GM19455 (cell line): ENCODE measurements at regions not wholly inside any gene's neighbourhood (a gene's known extent, or its start where the extent isn't known, plus 50 kb on each side); places are given as distances from the start of the nearest gene placed in this dataset.

Experiments used
- ATAC-seq: cut with Tn5 transposase; IDR thresholded peaks from one replicate; pipeline ENCODE4 v1.9.1; 2021; ENCODE audit not compliant: unreplicated experiment

GRCh38 chr14:38777401-38777800, 325.6 kb downstream of the SEC23A start:
- no peak for ATAC-seq

DNA sequence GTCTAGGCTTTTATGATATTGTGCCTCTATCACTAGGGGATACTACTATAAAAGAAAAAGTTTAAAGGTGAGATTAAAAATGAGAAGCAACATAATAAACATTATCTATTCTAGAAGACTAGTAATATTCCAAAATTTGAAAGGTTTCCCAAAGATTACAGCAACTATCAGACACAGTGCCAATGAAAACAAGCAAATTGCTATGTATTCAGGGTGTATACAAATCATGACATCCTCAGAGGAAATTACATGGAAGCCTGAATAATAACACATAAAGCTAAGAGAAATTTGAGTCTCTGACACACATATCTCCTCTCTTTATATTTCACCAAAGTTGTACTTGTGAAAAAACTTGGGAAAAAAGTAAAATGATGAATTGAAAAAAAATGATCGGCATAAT, 327.0 kb downstream of the SEC23A start:
- no peak for ATAC-seq

DNA sequence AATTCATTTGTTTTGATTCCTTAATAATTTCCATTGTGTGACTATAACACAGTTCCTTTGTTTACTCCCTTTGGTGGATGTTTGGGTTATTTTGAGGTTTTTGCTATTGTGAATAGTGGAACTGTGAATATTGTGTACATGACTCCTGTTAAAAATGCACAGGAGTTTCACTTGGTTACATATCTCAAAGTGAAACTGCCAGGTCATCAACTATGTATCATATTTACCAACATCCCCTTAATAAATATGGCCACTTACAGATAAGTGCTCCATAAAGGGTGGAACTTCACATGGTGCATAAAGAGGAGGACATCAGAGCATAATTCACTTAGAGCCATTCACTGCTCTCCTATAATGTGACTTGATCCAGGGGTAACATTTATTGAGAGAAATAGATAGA, 328.9 kb downstream of the SEC23A start:
- no peak for ATAC-seq

DNA sequence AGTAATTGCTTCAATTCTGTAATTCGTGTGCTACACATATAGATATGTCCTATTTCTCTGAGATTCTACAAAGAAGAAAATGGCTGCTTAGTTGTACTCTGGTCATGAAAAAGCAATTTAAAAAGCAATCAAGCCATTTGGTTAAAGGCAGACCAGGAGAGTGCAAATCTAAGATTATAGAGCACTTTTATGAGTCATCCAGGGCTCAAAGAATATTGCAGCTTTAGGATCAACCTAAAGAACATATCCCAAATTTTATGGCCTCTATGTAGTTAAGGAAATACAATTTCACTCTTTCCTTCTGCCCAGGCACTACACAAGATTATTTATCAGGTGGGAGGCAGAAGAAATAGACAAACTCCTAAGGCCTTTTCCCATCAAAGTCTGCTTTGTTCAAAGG, 332.8 kb downstream of the SEC23A start:
- no peak for ATAC-seq

DNA sequence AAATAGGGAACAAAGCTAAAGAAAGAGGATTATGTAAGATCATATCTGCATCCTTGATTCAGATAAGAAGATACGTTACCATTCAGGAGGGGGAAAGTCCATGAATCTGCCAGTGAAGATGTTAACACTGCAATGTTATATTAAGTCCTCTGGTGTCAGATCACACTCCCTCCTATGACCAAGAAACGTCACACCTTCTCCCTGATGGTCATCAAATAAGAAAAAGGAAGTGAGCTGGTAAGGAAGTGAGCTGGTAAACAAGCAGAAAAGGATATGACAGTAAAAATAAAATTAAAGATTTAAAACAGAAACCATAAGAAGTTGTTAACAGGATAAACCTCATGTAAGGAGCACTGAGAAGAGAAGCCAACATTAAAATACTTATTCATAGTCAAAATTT, 340.2 kb downstream of the SEC23A start:
- no peak for ATAC-seq

- ATAC-seq, result no peak
Observed at GRCh38 chr14:38762426-38762825, 340.6 kb downstream of the SEC23A start.

DNA sequence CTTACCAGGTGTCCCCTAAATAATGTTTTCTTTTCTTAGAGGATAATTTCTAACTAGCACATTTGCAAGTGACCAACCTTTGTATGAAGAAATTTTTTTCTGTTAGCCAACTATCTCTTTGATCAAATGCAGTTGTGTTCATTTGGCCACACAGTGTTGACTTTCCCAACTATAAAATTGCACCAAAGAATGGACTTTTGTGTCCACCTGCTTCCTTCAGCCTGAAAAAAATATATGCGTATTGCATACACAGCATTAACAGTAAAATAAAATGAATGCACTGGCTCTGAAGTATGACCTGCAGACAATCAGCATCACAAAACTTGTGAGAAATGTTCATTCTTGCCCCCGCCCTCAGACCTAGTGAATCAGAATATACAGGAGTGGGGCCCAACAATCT, 342.0 kb downstream of the SEC23A start:
- ATAC-seq, result no peak

DNA sequence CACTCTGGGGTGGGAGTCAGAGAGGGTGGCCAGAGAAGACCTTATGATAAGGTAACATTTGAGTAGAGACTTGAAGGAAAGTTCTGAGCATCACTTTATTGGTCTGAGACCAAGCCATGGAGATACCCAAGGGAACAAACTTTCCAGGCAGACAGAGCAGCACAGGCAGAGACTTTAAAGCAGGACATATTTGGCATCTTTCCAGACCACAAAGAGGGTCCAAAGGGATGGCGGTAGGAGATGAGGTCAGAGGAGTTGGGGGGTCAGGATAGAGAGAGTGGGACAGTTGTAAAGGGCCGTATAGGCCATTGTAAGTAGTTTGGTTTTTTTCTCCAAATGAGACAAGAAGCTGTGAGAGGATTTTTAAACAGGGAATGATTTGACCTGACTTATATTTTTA, 344.4 kb downstream of the SEC23A start:
- ATAC-seq, result no peak

DNA sequence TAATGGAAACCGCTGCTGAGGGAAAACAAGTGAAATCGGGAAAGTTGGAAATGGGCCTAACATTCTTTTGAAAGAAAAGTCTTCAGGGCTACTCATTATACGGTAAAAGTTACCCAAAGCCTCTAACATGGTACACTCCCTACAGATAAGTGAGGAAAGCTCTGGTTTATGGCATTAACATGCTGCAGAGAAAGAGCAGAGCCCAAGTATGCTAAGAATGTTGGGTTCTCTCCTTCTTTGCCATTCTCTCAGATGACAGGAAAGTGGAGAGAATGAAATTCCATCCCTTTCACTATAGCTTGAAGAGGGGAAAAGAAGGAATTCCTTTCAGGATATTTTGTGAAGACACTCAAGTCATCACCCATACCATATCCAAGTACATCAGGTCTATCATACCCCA, 348.0 kb downstream of the SEC23A start:
- no peak for ATAC-seq

GRCh38 chr14:38752750-38753149, 350.3 kb downstream of the SEC23A start:
- no peak for ATAC-seq

GRCh38 chr14:38752341-38752740, 350.7 kb downstream of the SEC23A start:
- no peak for ATAC-seq

DNA sequence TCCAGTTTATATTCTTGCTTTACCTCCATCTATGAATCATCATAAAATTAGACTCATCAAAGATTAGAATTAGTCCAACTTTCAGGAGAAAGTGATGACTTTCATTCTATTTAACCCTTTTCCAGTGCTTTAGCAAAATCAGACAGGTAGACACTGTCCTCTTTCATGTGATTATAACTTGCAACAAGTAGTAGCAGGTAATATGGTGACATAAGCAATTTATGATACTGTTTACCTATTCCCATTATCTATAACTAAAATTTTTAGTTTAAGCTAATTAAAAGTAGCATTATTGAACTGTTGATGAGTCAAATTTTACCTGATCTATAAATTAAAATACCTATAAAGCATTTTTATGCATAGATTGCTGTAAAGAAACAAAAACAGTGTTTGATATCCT, 351.6 kb downstream of the SEC23A start:
- no peak for ATAC-seq

GRCh38 chr14:38749936-38750335, 353.1 kb downstream of the SEC23A start:
- no peak for ATAC-seq

- ATAC-seq, result no peak
Observed at GRCh38 chr14:38745861-38746260, 357.2 kb downstream of the SEC23A start.

GRCh38 chr14:38743966-38744584, 359.0 kb downstream of the SEC23A start:
- no peak for ATAC-seq

DNA sequence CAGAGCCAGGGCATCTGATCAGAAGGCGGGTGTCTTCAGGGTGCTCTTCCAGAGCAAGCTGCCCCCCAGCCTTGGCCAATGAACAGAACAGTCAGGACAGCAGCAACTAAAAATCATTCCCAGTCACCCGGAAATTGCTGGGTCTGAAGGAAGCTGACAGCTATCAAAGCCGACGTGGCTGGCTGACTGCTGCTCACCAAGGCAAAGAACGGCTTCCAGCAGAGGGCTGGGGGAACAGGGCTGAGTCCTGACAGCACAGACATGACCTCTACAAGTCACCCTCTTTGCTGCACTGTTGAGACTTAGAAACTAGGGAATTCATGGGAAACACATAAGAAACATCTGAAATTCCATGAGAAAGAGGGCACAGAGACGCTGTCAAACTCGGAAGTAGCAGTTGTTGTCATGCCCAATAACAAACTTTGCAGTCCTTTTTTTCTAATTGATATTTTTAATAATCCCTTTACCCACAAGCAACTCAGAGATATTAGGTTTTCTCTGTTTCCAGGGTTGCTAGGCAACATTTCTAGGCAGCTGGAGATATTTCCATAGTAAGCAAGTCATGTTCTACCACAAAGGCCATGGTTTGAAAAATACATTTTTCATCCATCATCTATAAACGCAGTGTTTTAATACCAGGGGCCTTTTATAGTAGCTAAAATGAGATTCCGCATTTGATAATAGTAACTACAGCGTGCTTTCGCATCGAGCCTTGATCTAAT, 365.2 kb downstream of the SEC23A start:
- no peak for ATAC-seq

GRCh38 chr14:38735005-38735404, 368.0 kb downstream of the SEC23A start:
- ATAC-seq, result no peak

GRCh38 chr14:38731962-38732361, 371.1 kb downstream of the SEC23A start:
- ATAC-seq, result no peak

DNA sequence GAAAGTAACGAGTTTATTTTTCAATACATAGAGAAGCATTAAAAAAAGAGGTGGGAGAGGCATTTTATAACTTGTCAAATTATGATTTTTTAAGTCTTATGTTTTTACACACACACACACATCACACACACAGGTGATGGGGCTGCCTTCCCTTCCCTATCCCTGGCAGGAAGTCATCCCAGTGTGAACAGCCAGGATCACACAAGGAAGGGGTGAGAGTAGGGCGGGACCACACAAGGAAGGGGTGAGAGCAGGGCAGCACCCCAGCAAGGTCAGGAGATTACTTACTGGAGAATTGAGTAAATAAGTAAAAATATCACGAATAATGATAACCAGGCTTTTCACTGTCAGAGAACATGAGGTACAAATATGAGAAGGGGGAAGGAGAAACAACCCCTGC, 372.6 kb downstream of the SEC23A start:
- no peak for ATAC-seq

GRCh38 chr14:38727731-38728130, 375.3 kb downstream of the SEC23A start:
- no peak for ATAC-seq

DNA sequence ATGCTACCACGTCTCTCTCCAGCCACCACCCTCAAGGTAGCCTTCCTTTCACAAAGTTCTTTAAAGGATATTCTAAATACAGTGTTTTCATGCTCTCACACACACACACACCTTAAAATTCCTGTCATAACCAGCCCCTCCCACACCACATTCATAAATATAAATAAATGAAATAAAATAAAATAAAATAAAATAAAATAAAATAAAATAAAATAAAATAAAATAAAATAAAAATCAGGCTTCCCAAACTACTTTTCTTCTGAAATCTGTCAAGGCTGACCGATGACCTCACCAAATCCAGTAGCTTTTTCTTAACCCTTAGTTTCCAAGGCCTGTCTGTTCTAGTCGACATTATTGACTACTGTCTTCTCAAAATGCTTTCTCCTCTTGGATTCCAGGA, 378.4 kb downstream of the SEC23A start:
- no peak for ATAC-seq

DNA sequence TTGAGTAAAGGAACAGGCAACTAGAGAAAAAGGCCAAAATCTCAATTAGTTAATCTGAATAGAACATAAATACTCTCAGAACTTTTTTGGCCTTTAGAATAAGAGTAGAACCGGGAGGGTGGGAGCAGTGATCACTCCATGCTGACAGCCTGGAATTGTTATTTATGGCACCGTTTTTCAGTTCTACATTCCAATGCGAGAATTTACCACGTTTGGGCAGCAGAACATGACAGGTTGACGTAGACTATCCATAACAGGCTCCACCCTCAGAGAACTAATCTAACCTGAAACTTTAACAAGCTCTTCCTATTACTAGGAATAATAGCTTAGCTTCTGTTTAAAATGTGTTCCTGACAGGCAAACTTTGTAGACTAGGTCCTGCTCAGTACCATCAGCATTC, 379.1 kb downstream of the SEC23A start:
- ATAC-seq, result no peak

DNA sequence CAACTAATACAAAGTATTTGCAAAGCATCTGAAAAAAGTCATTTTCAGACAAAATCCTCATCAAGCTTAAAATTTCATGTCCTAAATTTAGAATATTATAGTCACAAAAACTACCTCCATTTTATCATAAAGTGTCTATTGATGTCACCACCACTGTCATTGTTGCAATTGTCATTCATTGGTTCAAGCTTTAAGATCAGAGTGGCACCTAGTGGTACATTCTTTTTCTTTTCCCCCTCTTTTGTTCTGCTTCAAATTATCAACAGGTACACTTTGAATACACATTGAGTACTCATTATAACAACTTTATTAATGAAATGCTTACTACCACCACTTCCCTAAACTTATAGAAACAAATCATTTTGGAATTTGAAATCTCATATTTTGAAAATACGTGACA, 379.8 kb downstream of the SEC23A start:
- ATAC-seq, result no peak
